T-helper 9 cell (primary cell): ENCODE measurements at regions not wholly inside any gene's neighbourhood (a gene's known extent, or its start where the extent isn't known, plus 50 kb on each side); places are given as distances from the start of the nearest gene placed in this dataset.

ENCODE experiments used
- DNase-seq: peaks from one replicate; pipeline ENCODE4 v3.0.0-alpha.2; 2020

DNA sequence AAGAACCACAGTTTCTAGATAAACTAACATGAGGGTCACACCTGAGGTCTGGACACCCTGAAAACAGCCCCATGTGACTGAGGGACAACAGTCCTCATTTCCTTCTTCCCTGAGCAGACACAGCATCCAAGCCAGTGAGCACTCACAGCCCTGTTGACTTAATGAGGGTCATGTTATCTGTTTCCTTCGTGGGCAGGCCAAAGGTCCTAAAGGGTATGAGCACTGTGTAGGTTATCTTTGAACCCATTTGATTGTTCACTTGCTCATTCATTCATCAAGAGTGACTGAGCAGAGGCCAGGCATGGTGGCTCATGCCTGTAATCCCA, 170.7 kb upstream of the B3GAT1 start:
- no peak for DNase-seq

DNA sequence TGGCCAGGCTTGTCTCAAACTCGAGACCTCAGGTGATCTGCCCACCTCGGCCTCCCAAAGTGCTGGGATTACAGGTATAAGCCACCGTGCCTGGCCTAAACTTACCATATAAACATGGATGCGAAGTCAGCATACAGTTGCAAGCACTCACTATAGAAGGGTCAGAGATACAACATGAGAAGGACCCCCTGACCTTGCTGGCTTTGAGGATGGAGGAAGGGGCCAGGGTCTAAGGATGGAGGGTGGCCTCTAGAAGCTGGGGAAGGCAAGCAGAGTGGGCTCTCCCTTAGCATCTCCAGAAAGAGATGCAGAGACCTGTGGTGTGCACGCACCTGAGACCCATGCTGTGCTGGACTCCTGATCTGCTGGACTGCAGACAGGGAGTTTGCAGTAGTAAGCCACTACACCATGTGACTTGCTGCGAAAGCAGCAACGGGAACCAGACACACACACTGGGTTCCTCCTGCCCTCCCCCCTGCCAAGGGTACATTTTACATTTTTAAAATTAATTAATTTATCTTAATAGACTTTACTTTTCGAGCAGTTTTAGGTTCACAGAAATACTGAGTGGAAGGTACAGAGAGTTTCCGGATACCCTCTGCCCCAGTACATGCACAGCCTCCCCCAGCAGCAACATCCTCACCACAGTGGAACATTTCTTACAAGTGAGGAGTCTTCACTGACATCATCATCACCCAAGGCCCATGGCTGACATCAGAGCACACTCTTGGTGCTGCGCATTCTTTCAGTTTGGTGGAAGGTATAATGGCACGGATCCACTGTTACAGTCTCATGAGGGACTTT, 170.1 kb upstream of the B3GAT1 start:
- DNase-seq: no peak

- DNase-seq: no peak
These were observed 169.1 kb upstream of the B3GAT1 start for GRCh38 chr11:134581121-134581626.

DNA sequence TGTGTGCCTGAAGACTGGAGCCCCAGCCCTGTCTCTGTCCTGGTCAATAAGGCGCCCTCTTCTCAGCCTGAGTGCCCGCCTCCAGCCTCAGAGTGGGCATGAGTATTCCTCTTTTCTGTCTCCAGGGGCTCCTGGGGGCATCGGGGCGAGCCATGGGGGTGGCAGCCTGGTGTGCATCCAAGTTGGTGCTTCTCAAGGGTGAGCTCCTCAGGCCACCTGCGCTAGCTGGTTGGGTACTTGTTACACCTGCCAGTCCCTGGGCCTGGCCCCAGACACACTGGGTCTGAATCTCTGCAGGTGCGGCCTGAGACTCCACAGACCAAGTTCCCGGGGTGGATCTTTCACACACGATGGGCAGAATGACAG, 168.6 kb upstream of the B3GAT1 start:
- no peak for DNase-seq

DNA sequence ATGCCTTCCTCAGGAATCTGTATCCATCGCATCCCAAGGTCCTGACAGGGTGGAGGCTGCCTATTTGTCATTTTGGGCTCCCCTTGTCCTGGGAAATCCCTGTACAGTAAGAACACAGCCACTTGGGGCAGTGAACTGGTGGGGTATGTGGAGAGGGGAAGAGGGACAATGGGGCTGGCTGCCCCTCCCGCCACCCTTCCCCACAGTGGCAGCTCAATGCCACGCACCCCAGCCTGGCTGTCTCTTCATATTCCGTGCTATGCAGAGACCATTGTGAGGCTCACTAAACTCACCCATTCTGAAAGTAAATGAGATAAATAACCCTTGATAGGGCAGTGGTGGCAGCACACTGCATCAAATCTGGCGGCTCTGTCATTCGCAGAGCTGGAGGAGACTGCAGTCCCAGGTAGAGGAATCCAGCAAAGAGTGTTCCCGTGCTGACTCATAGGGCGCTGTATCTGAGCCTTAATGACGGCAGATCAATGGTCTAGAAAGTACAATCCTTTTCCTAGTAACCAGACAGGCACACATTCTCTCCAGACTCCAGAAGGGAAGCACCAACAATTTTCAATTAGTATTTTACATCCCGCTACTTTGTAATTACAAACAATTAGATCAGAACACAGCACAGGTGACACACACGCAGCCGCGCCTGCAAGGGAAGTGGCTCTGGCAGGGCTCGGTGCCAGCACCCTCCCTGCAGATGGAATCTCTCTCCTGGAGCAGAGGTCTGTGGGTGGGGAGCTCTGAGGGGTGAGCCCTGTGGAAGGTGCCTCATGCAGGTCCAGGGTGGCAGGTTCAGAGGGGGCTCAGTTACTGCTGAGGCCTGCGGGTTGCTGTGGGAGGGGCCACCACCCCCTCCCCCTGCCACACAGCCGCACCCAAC, 167.9 kb upstream of the B3GAT1 start:
- no peak for DNase-seq

GRCh38 chr11:134578807-134579723, 167.0 kb upstream of the B3GAT1 start:
- no peak for DNase-seq

- DNase-seq: no peak
These were observed 165.8 kb upstream of the B3GAT1 start for GRCh38 chr11:134577751-134578395.

DNA sequence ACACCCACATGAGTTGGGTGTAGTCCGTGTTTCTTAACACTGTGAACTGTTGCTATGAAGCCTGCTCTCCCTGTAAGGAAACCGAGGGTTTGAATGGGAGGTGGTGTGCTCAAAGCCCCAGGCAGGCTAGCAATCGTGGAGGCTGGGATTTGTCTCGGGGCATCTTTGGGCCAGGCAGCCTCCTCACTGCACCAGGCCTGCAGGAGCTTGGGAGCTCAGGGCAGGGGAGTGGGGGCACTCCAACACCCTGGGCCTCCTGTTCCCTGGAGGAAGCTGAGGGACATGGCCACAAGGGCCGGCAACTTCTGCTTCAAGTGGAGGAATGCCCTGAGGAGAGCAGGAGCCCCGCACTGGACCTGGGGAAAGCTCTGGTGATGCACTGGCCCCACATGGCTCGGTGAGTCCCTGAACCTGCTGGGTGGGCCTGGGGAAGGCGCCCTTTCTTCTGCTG, 164.7 kb upstream of the B3GAT1 start:
- no peak for DNase-seq

- no peak for DNase-seq
These were observed 164.2 kb upstream of the B3GAT1 start for GRCh38 chr11:134576286-134576685.

DNA sequence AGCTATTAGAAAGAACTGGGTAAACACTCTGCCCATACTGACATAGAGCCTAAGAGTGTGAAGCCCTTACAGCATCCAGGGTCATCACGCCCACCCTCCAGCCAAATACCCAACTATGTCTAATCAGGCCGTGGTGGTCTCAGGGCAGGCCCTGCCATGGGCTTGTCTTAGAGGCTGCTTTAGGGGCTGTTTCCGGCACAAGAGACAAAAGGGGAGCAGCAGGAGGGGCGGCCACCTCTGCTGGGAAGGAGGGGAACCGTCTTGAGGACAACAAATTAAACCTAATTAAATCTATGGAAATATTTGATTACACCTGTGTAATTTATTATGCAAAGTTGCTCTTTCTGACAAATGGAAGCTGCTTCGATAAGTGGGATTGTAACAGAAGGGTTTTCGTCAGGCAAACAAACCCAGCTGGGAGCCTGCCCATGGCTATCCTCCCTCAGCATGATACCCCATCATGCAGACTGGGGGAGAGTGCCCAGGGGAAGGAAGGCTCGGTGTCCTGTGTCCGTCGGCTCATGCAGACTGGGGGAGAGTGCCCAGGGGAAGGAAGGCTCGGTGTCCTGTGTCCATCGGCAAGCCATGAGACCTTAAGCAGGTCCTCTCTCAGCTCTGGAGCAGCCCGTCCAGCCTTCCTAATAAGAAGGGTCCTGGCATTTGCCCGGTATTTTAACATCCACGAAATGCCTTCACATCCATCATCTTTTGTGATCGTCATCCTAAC, 163.6 kb upstream of the B3GAT1 start:
- no peak for DNase-seq

DNA sequence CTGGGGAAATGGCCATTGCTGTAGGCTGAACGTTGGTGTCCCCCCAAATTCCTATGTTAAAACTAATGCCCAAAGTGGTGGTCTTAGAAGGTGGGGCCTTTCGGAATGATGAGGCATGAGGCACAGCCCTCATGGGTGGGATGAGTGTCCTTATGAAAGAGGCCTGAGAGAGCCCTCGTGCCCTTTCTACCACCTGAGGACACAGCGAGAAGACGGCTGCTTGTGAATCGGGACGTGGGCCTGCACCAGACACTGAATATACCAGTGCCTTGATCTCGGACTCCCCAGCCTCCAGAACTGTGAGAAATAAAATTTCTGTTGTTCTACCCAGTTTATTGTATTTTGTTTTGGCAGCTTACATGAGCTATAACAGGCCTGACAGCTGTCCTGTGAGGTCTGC, 162.9 kb upstream of the B3GAT1 start:
- no peak for DNase-seq

DNA sequence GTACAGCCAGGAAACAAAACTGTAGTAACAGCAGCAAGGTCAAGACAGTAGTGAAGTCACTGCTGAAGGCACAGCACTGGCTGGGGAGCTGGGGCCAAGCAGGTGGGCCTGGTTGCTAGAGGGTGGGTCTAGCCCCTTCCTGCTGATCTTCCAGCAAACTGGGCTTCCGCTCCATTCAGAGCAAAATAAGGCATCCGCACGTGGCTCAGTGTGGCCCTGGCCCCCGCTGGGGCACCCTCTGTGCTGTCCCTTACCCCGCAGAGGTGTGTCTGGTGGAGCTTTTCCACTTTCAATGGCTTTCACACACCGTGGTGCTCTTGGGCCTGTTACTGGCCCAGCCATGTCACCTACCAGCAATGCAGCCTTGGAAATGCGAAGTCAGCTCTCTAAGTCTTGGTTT, 162.4 kb upstream of the B3GAT1 start:
- DNase-seq: no peak

GRCh38 chr11:134573857-134574256, 161.8 kb upstream of the B3GAT1 start:
- no peak for DNase-seq

DNA sequence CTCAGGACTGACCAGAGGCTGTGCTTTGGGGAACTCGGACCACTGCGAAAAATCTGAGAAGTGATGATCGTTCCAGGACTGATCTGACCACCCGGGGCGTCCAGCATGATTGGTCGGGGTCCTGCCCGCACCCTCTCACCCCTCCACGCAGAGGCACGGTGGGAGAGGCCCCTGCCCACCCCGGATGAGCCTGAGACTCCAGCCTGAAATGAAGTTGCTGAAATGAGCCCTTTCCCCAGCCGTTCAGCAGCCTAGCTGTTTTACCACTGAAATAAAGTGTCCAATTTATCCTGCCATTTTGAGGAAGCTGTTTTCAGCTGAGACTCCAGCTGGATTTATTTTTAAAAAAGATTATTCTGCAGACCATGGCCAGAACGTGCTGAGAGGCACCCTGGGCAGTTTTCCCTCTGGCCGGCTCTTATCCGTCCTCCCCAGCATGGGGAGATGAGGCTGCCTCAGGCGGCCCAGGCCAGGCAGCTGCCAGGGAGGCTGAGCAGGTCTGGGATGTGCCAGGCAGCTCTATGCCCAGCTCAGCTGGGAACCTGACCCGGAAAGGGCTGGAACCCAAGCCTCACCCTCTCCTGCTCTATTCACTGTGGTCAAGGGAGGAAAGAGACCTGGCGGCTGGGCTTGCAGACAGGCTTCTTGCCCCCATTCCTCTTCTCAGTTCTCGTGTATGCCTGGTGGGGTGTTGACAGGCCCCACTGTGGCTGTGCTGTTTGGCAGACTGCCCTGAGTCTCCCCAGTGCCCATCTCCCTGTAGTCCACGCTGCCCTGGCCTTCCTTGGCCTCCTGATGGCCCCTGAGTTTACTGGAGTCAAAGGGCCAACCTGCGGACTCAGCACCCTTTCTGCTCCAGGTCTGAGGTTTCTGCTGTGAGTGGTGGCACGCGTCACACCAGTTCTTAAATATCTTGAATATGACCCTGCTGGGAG, 161.0 kb upstream of the B3GAT1 start:
- no peak for DNase-seq

GRCh38 chr11:134571301-134571700, 159.3 kb upstream of the B3GAT1 start:
- no peak for DNase-seq

GRCh38 chr11:134569195-134569594, 157.2 kb upstream of the B3GAT1 start:
- DNase-seq: no peak

DNA sequence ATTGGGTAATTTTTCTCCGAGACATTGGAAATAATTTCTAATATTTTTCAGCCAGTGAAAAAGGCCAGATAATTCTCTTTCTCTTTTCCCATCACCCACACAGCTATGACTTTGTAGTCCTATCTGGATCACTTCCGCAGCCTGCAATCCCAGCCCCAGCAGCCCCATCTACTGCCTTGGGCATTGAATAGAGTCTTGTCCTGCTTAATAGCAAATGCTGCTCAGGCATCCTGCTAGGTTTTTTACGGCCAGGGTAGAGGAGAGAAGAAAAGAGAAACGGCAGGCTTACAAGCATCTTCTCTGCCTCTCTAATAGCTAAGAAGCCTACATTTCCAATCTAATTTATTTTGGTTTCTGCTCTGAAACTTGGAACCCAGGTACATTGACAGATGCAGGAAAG, 154.3 kb upstream of the B3GAT1 start:
- no peak for DNase-seq

GRCh38 chr11:134565343-134565891, 153.4 kb upstream of the B3GAT1 start:
- no peak for DNase-seq

DNA sequence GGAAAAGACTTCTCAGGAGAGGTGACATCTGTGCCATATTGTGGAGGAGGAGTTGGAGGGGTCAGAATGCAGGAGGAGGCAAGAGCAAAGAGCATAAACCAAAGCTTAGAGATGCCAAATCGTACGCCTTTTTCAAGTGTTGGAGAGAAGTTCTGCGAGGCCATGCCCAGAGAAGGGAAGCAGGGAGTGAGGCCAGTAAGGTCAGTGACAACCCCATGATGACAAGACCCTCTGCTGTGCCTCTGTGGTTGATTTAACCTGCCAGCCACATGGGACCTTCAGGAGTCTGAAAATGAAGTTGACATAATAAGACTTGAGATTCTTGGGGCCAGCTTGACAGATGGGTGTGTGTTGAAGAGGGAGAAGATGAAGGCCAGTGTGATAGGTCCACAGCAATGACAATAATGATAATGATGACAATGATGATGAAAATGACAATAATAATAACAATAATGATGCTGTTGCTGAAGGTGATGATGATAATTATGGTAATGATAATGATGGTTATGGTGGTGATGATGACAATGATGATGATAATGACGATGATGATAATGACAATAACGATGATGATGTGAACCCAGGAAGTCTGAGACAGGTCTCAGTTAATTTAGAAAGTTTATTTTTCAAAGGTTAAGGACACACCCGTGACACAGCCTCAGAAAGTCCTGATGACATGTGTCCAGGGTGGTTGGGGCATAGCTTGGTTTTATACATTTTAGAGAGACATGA, 152.6 kb upstream of the B3GAT1 start:
- DNase-seq: no peak
